EH (cell line): ENCODE measurements at regions not wholly inside any gene's neighbourhood (a gene's known extent, or its start where the extent isn't known, plus 50 kb on each side); places are given as distances from the start of the nearest gene placed in this dataset.
A peak's percentile ranks its signal among the peaks of the same experiment; 100 is the strongest.

Experiments used
- DNase-seq: peaks from one replicate; pipeline ENCODE4 v3.0.0-alpha.2; 2015; ENCODE audit warnings: low read depth

- no peak for DNase-seq
Measured at GRCh38 chr2:64704161-64704560, 50.4 kb upstream of the SERTAD2 start.

- no peak for DNase-seq
Measured at GRCh38 chr2:64704996-64705395, 51.3 kb upstream of the SERTAD2 start.

- DNase-seq = no peak
Measured at GRCh38 chr2:64707276-64707675, 53.6 kb upstream of the SERTAD2 start.

- DNase-seq = peak; percentile 61
Measured at GRCh38 chr2:64708829-64709228, 55.1 kb upstream of the SERTAD2 start.

- DNase-seq = no peak
Measured at GRCh38 chr2:64711252-64711800, 57.6 kb upstream of the SERTAD2 start.

GRCh38 chr2:64713686-64714085 is 60.0 kb upstream of the SERTAD2 start:
- DNase-seq = no peak

GRCh38 chr2:64716569-64716968 is 62.9 kb upstream of the SERTAD2 start:
- no peak for DNase-seq

- DNase-seq = no peak
Measured at GRCh38 chr2:64718250-64718885, 64.7 kb upstream of the SERTAD2 start.

- no peak for DNase-seq
Measured at GRCh38 chr2:64720535-64721319, 67.0 kb upstream of the SERTAD2 start.

- no peak for DNase-seq
Measured at GRCh38 chr2:64721320-64721623, 67.6 kb upstream of the SERTAD2 start.

- no peak for DNase-seq
Measured at GRCh38 chr2:64722291-64723044, 68.8 kb upstream of the SERTAD2 start.

GRCh38 chr2:64727013-64727767 is 73.5 kb upstream of the SERTAD2 start:
- no peak for DNase-seq

GRCh38 chr2:64727843-64728463 is 74.2 kb upstream of the SERTAD2 start:
- peak; percentile 15 for DNase-seq

- peak; percentile 83 for DNase-seq
Measured at GRCh38 chr2:64730551-64731262, 77.0 kb upstream of the SERTAD2 start.

GRCh38 chr2:64731263-64731643 is 77.5 kb upstream of the SERTAD2 start:
- DNase-seq = no peak

GRCh38 chr2:64731746-64732145 is 78.0 kb upstream of the SERTAD2 start:
- DNase-seq = no peak

- no peak for DNase-seq
Measured at GRCh38 chr2:64732146-64732545, 78.4 kb upstream of the SERTAD2 start.

- no peak for DNase-seq
Measured at GRCh38 chr2:64735504-64735903, 81.8 kb upstream of the SERTAD2 start.

- DNase-seq = peak; percentile 24
Measured at GRCh38 chr2:64737547-64737946, 83.8 kb upstream of the SERTAD2 start.

- no peak for DNase-seq
Measured at GRCh38 chr2:64738026-64738425, 84.3 kb upstream of the SERTAD2 start.

- DNase-seq = no peak
Measured at GRCh38 chr2:64742678-64743077, 89.0 kb upstream of the SERTAD2 start.
